Activated CD4-positive, alpha-beta T cell treated with anti-CD3 and anti-CD28 coated beads, Interleukin-2, Interleukin-6, amounts not matched to agents 100 ng/mL and 50 ng/mL, durations not matched to agents 16 hours and 8 hours (primary cell): ENCODE measurements at regions not wholly inside any gene's neighbourhood (a gene's known extent, or its start where the extent isn't known, plus 50 kb on each side); places are given as distances from the start of the nearest gene placed in this dataset.
"Not testable (repeated sequence)": the region's sequence is repeated elsewhere in the genome, so short reads cannot be mapped to it uniquely, and the experiment has no call there.

Source experiments
- DNase-seq: peaks from one replicate; pipeline ENCODE4 v3.0.0-alpha.2; 2020

- DNase-seq: no peak
Observed at GRCh38 chr4:3365871-3366842, 73.3 kb downstream of the RGS12 start.

GRCh38 chr4:3366893-3367775 lies 74.3 kb downstream of the RGS12 start:
- no peak for DNase-seq

- no peak for DNase-seq
Observed at GRCh38 chr4:3367866-3368265, 73.9 kb upstream of the HGFAC start.

GRCh38 chr4:3368334-3368733 lies 73.4 kb upstream of the HGFAC start:
- DNase-seq: no peak

GRCh38 chr4:3368841-3369760 lies 72.7 kb upstream of the HGFAC start:
- no peak for DNase-seq

GRCh38 chr4:3369781-3370674 lies 71.7 kb upstream of the HGFAC start:
- peak; percentile 74 for DNase-seq

- DNase-seq: no peak
Observed at GRCh38 chr4:3371033-3372001, 70.5 kb upstream of the HGFAC start.

- no peak for DNase-seq
Observed at GRCh38 chr4:3372264-3372932, 69.4 kb upstream of the HGFAC start.

GRCh38 chr4:3372933-3373465 lies 68.8 kb upstream of the HGFAC start:
- DNase-seq: no peak

- no peak for DNase-seq
Observed at GRCh38 chr4:3373468-3373867, 68.3 kb upstream of the HGFAC start.

- DNase-seq: no peak
Observed at GRCh38 chr4:3374011-3374645, 67.6 kb upstream of the HGFAC start.

GRCh38 chr4:3374667-3375066 lies 67.1 kb upstream of the HGFAC start:
- DNase-seq: no peak

- no peak for DNase-seq
Observed at GRCh38 chr4:3375688-3376087, 66.1 kb upstream of the HGFAC start.

GRCh38 chr4:3376266-3376665 lies 65.5 kb upstream of the HGFAC start:
- DNase-seq: no peak

- DNase-seq: no peak
Observed at GRCh38 chr4:3377557-3377956, 64.2 kb upstream of the HGFAC start.

GRCh38 chr4:3380336-3380735 lies 61.4 kb upstream of the HGFAC start:
- not testable (repeated sequence) for DNase-seq

- DNase-seq: not testable (repeated sequence)
Observed at GRCh38 chr4:3381208-3381607, 60.6 kb upstream of the HGFAC start.

- DNase-seq: no peak
Observed at GRCh38 chr4:3382251-3382650, 59.5 kb upstream of the HGFAC start.

GRCh38 chr4:3384391-3384770 lies 57.4 kb upstream of the HGFAC start:
- DNase-seq: no peak
